Adrenal gland (tissue), 9 donors: ENCODE measurements at regions not wholly inside any gene's neighbourhood (a gene's known extent, or its start where the extent isn't known, plus 50 kb on each side); places are given as distances from the start of the nearest gene placed in this dataset.

ENCODE experiments used
- DNase-seq, 7 donors: peaks; one replicate each; pipeline ENCODE4 v3.0.0-alpha.2; 2019 to 2020
- H3K27ac ChIP-seq, 5 donors: fragments of 200-600 bp; sonication (generic) in 4 of 5; 1 replicate in 3 of 5; 2 replicates in 2 of 5; pipeline versions ENCODE4 v1.5.1 to v1.8.0; 2016 to 2020; ENCODE audit warnings: mild to moderate bottlenecking in 1 of 5
- H3K27me3 ChIP-seq: fragments of 200-600 bp; 2 replicates; pipeline ENCODE4 v1.8.0; 2021
- H3K36me3 ChIP-seq, 2 donors: fragments of 200-600 bp; replicated peaks in 1 of 2; 1 replicate in 1 of 2; 2 replicates in 1 of 2; pipeline versions ENCODE4 v1.5.1 to v1.8.0; 2018 to 2022
- H3K4me1 ChIP-seq, 2 donors: fragments of 200-600 bp; replicated peaks in 1 of 2; 1 replicate in 1 of 2; 2 replicates in 1 of 2; pipeline versions ENCODE4 v1.5.1 to v1.8.0; 2018 to 2021
- H3K4me3 ChIP-seq, 4 donors: fragments of 200-600 bp; sonication (generic) in 3 of 4; one replicate each; pipeline ENCODE4 v1.5.1; 2016 to 2018
- H3K9me3 ChIP-seq, 3 donors: fragments of 200-600 bp; sonication (generic) in 1 of 3; replicated peaks in 1 of 3; 1 replicate in 2 of 3; 2 replicates in 1 of 3; pipeline versions ENCODE4 v1.5.1 to v1.8.0; 2016 to 2021
- CTCF ChIP-seq, 6 experiments: fragments of 450-650 bp in 4 of 6; fragments of 200-600 bp in 2 of 6; sonication (generic) in 1 of 6; IDR thresholded peaks; 1 replicate in 5 of 6; 2 replicates in 1 of 6; pipeline versions ENCODE4 v1.5.1 to v1.8.0; 2016 to 2021; ENCODE audit warnings: antibody characterized with exemption in 6 of 6, mild to moderate bottlenecking in 2 of 6, moderate library complexity in 1 of 6
- POLR2A ChIP-seq, 2 donors: fragments of 450-650 bp; IDR thresholded peaks; one replicate each; pipeline ENCODE4 v1.6.1; 2017; ENCODE audit warnings: antibody characterized with exemption in 2 of 2, mild to moderate bottlenecking in 2 of 2, moderate library complexity in 1 of 2
- WGBS, 4 donors: extraction: QIAGEN DNeasy Blood & Tissue Kit in 2 of 4; methylation state at CpG; one replicate each; pipeline versions ENCODE4 v1.1.5 to v1.1.7; 2013 to 2017; 5-methylcytosine and 5-hydroxymethylcytosine counted together
- intact Hi-C, 2 donors: fragments of 100-400 bp; cut with DNase I; formaldehyde crosslinking; loops; one replicate each; pipeline versions ENCODE4 v1.14.1 to v1.15.0; 2022 to 2023
- donor health status: healthy with polysubstance abuse.
- donor health status: Bipolar disorder and iron deficiency.
- donor health status: DM: yes; HTN: yes; CAD: no.
- donor health status: DM: no; HTN: no; CAD: no.
- donor health status: DM: no; HTN: no; CAD: no.

GRCh38 chr2:173654896-173655265, 300.2 kb downstream of the CDCA7 start:
- Histone ChIP-seq H3K4me3 (no peak overlapping the region), H3K36me3 (no peaks in the 10 kb centered on the region), H3K9me3 (no peaks in the 10 kb centered on the region), H3K27me3 (no peaks in the 10 kb centered on the region), H3K4me1 (no peaks in the 10 kb centered on the region), H3K27ac (no peak overlapping the region)
- TF ChIP-seq CTCF (IDR thresholded peaks at IDR 0.05) = no peak
- no peak for TF ChIP-seq POLR2A (IDR thresholded peaks at IDR 0.05)
- no peak for DNase-seq
- 86 to 90% (median 89%) methylated on average over 5 of the region's 5 CpGs for WGBS, 4 donors
- intact Hi-C loops = no loop called here

- WGBS, 4 donors = 0 to 93% (median 45%) methylated on average over 1 of the region's 1 CpG
- intact Hi-C loops = no loop called here
- DNase-seq = no peak
Measured at GRCh38 chr2:173656086-173656485, 301.4 kb downstream of the CDCA7 start.

GRCh38 chr2:173657996-173658717, 303.5 kb downstream of the CDCA7 start:
- Histone ChIP-seq H3K4me3 (no peak overlapping the region), H3K27me3 (no peaks in the 10 kb centered on the region), H3K36me3 (no peaks in the 10 kb centered on the region), H3K9me3 (no peaks in the 10 kb centered on the region), H3K4me1 (no peaks in the 10 kb centered on the region), H3K27ac (no peak overlapping the region)
- intact Hi-C loops = no loop called here
- TF ChIP-seq POLR2A (IDR thresholded peaks at IDR 0.05) = no peak
- no peak for TF ChIP-seq CTCF (IDR thresholded peaks at IDR 0.05)
- DNase-seq = peak; percentile 30 to 72 (median 64)
- WGBS, 4 donors = 69 to 80% (median 74%) methylated on average over 9 to 10 of the region's 10 CpGs

More at GRCh38 chr2:173656086-173656485, 301.4 kb downstream of the CDCA7 start:
- H3K9me3 ChIP-seq = no peaks in the 10 kb centered on the region
- H3K4me1 ChIP-seq = no peaks in the 10 kb centered on the region
- TF ChIP-seq CTCF (IDR thresholded peaks at IDR 0.05) = no peak
- H3K27me3 ChIP-seq = no peaks in the 10 kb centered on the region
- no peak overlapping the region for H3K27ac ChIP-seq
- no peak overlapping the region for H3K4me3 ChIP-seq
- H3K36me3 ChIP-seq = no peaks in the 10 kb centered on the region

- DNase-seq = no peak
- no peaks in the 10 kb centered on the region for H3K4me1 ChIP-seq
- intact Hi-C loops = no loop called here
- no peaks in the 10 kb centered on the region for H3K36me3 ChIP-seq
- no peak overlapping the region for H3K27ac ChIP-seq
- H3K4me3 ChIP-seq = no peak overlapping the region
- no peaks in the 10 kb centered on the region for H3K9me3 ChIP-seq
- 35 to 48% (median 40%) methylated on average over 2 of the region's 2 CpGs for whole genome bisulfite sequencing, 4 donors
- no peak for TF ChIP-seq CTCF (IDR thresholded peaks at IDR 0.05)
- no peak for TF ChIP-seq POLR2A (IDR thresholded peaks at IDR 0.05)
- no peaks in the 10 kb centered on the region for H3K27me3 ChIP-seq
Measured at GRCh38 chr2:173658946-173659371, 304.3 kb downstream of the CDCA7 start.
